ENCODE measurements at regions not wholly inside any gene's neighbourhood (a gene's known extent, or its start where the extent isn't known, plus 50 kb on each side); places are given as distances from the start of the nearest gene placed in this dataset.

- no peak overlapping the region for H4K5ac ChIP-seq (ENCODE audit: insufficient read length, low read depth, low read length)
- H3K4me1 Mint-ChIP-seq, result peaks cover 19 to 20% of the 10 kb centered on the region in 2 experiments
- no peak overlapping the region for H2BK5ac ChIP-seq (ENCODE audit: insufficient read length, low read length)
- peaks cover 2% of the 10 kb centered on the region; the same call in 1 of the 2 replicates for H3K27me3 Mint-ChIP-seq (ENCODE audit: low read depth)
- no peak overlapping the region for H2BK20ac ChIP-seq (ENCODE audit: low read depth, low read length, poor library complexity, severe bottlenecking)
- no peak overlapping the region for H4K91ac ChIP-seq (ENCODE audit: insufficient read length, low read depth, low read length)
- H3K56ac ChIP-seq (ENCODE audit: insufficient read length, low read depth, low read length), result no peak overlapping the region
- no peak for DNase-seq
- no peak overlapping the region for H3K27ac ChIP-seq (ENCODE audit: insufficient read length, low read depth, low read length)
- no peaks in the 10 kb centered on the region for H3K27me3 ChIP-seq (ENCODE audit: insufficient read depth, low read length)
- H3T11ph ChIP-seq (ENCODE audit: low read length), result no peak overlapping the region
- H2AK5ac ChIP-seq (ENCODE audit: insufficient read length, low read length), result no peak overlapping the region
- no peaks in the 10 kb centered on the region for H3K9me3 ChIP-seq (ENCODE audit: control insufficient read depth, low read depth, low read length)
- H2BK120ac ChIP-seq (ENCODE audit: low read depth, low read length, poor library complexity, severe bottlenecking), result no peak overlapping the region
- H3K23me2 ChIP-seq (ENCODE audit: insufficient read length, low read depth, low read length, poor library complexity, severe bottlenecking), result no peaks in the 10 kb centered on the region
- no peaks in the 10 kb centered on the region for H3K79me1 ChIP-seq (ENCODE audit: insufficient read depth, low read depth, low read length, poor library complexity, severe bottlenecking)
- no peaks in the 10 kb centered on the region; a peak in 1 of 5 replicates for H3K9me3 Mint-ChIP-seq
- H3K4ac ChIP-seq (ENCODE audit: low read depth, low read length), result no peak overlapping the region
- peak overlapping the region in 2 of 3 experiments; percentile 3 to 4; a peak in 2 of 7 replicates for H3K27ac Mint-ChIP-seq
- H4K8ac ChIP-seq (replicated peaks; ENCODE audit: insufficient read length, low read depth, low read length), result no peak overlapping the region
- TF ChIP-seq CTCF (conservative IDR thresholded peaks at IDR 0.05), result no peak
- no peak overlapping the region for H3K4me3 Mint-ChIP-seq
- no peak overlapping the region for H3K14ac ChIP-seq (ENCODE audit: insufficient read depth, low read length)
- no peaks in the 10 kb centered on the region for H4K20me1 ChIP-seq (ENCODE audit: control insufficient read depth, insufficient read depth, insufficient read length)
- H2BK12ac ChIP-seq (ENCODE audit: insufficient read length, low read depth, low read length), result no peak overlapping the region
- no peak overlapping the region for H2BK15ac ChIP-seq (ENCODE audit: low read depth, low read length)
- no peak overlapping the region for H2AFZ ChIP-seq (ENCODE audit: low read length)
- no peaks in the 10 kb centered on the region; the same call in 1 of the 2 replicates for H3K4me1 ChIP-seq (ENCODE audit: insufficient read depth, low read length)
- H3K79me2 ChIP-seq (ENCODE audit: insufficient read depth, low read length), result no peaks in the 10 kb centered on the region
- no peak overlapping the region for H3K23ac ChIP-seq (ENCODE audit: insufficient read length, low read depth, low read length)
- no peak overlapping the region for H3K18ac ChIP-seq (ENCODE audit: insufficient read length, low read depth, low read length)
- no peak overlapping the region for H3K9ac ChIP-seq (ENCODE audit: extremely low read depth, insufficient read length, low read length)
- H3K4me2 ChIP-seq (ENCODE audit: insufficient read depth, insufficient read length, low read length), result no peak overlapping the region
- H3K36me3 Mint-ChIP-seq (ENCODE audit: insufficient read depth in 1 of 3, low read depth in 3 of 3), result no peaks in the 10 kb centered on the region; a peak in 1 of 7 replicates
Observed at GRCh38 chr10:33565231-33565630, 230.8 kb upstream of the NRP1 start.

All from H9 (cell line).